HG03280 (cell line): ENCODE measurements at regions not wholly inside any gene's neighbourhood (a gene's known extent, or its start where the extent isn't known, plus 50 kb on each side); places are given as distances from the start of the nearest gene placed in this dataset.
"Not testable (repeated sequence)": the region's sequence is repeated elsewhere in the genome, so short reads cannot be mapped to it uniquely, and the experiment has no call there.

Experiments
- ATAC-seq: cut with Tn5 transposase; IDR thresholded peaks from one replicate; pipeline ENCODE4 v1.9.1; 2021; ENCODE audit warnings: mild to moderate bottlenecking, moderate library complexity; ENCODE audit not compliant: unreplicated experiment

DNA sequence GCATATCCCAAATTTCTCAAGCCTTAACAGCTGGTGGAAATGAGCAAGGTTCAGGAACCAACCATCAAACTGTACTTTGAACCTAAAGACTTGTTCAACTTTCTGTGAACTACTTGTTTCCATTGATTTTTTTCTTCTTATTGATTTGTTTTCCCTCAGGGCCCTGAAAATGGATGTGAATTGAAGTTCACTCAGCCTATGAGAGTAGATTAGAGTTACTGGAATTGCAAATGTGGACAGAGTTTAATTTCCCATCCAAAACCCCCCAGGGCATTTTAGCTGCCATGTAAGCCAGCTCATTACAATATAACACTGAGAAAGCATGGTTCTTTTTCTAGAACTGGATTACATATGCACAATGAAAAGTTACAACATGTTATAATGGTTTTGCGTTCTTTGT, 1105.7 kb downstream of the REEP3 start:
- no peak for ATAC-seq

DNA sequence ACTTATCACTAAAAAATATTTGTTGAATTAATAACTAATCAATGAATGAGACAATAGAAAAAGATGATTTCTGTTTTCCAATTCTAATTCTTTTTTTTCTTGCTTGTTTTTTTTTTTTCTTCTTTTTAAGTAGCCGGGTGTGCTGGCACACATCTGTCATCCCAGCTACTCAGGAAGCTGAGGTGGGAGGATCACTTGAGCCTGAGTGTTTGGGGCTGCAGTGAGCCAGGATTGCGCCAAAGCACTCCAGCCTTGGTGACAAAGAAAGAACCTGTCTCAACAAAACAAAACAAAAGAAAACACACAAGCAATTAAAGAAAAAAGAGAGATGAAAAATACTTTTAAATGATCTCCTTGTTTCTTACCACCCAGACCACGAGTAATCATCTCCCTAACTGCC, 1109.3 kb downstream of the REEP3 start:
- no peak for ATAC-seq

DNA sequence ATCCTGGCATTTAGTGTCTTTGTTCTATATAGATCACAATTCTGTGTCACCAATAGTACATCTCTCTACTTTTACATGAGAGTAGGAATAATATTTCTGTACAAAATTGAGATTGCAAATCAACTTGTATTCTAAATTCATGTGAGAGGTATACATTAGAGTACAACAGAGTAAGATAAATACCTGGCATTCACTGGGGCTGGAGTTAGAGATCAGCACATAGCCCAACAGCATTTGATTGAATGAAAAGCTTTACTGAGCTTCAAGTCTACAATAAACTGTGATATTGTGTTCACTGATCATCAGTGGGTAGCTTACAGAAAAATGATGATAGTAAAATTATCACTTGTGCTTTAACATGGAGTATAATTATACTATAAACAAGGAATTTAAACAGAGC, 1114.7 kb downstream of the REEP3 start:
- no peak for ATAC-seq

DNA sequence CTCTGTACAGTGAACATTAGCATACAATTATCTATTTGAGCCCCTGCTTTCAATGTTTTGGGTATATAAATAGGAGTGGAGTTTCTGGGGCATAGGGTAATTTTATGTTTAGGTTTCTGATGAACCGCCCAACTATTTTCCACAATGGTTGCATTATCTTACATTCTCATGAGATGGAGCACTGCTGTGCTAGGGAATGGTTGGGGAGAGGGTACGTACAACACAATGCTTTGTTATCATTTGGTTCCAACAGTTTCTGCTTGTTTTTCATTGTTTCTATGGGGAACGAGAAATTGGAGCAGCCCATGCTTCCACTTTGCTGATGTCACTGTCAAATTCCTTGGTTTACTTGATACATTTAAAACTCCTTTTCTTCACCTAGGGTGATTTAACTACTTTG, 1115.3 kb downstream of the REEP3 start:
- ATAC-seq, result no peak

DNA sequence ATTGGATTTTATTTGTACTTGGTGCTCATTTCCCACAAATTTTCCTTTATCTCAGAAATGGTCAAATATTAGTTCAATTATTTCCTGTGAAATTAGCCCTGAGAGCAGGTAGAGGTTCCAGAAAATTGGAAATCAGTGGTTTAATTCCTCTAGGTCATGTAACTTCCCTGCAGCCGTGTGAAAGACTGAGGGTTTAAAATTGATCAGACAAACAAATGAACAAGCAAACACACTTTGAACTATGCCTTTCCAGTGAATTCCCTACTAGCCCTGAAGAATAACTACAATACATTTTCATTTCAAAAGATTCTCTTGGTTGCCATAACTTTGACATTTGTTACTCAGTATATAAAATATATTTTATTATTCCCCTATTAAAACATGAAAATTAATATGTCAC, 1116.7 kb downstream of the REEP3 start:
- no peak for ATAC-seq

DNA sequence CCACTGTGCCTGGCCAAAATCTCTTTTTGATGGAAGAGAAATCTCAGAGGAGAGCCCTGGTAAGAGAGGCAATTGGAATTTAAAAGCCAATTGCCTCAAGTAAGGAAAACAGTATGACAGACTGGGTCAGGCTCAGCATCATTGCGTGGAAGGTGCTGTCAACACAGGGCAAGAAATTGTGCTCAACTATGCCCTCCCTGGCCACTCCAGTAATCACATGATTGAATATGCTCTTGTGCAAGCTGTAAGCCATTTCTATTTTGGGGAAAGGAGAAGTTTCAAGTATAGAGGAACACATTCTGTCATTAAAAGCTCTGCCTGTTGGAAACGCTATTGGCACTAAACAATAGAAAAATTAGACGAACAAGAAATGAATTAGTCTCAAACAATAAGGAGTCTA, 1127.7 kb downstream of the REEP3 start:
- no peak for ATAC-seq

DNA sequence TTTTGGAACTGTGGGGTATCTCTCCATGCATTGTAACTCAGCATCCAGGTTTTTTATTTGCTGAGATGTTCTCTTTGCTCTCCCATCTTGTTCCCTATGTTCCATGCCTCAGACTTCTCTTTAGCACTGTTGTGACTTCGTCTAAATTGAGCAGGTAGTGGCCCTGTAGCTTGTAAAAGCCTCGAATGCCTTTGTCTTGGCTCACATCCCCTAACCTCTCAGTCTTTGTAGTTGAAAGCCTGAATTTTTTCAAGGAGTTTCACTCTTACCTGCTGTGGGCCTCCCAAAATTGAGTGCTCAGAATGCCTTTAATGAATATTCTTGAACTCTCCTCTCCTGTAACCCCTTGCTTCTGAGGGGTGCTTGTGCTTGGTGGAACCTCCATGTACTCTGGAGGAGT, 1137.3 kb downstream of the REEP3 start:
- no peak for ATAC-seq

DNA sequence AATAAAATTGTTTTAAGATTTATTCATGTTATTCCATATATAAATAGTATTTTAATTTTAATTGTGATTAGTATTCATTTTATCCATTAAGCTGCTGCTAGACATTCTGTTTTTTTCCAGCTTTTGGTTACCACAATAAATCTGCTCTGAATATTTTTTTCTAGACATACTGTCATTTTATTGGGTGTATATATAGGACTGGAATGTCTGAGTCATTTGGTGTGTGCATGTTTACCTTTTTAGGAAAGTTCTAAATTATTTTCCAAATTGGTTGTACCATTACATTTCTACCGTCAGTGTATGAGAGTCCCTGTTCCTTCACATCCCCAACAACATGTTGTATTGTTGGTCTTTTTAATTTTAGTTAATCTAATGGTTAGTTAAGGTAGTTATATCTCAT, 1138.1 kb downstream of the REEP3 start:
- no peak for ATAC-seq

DNA sequence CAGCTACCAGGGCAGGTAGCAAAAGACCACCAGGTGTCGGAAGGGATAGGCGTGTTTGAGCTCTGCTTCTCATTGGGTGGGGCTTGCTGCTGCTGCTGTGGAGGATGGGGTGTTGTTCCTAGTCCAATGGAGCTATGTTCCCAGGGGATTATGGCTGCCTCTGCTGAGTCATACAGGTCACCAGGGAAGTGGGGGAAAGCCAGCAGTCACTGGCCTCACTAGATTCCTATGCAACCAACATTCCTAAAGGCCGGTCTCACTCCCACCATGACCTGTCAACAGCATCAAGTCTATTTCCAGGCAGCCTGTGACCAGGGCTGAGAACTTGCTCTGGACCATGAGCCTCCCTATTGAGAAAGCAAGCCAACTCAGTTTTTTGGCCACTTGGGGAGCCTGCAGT, 1160.8 kb downstream of the REEP3 start:
- ATAC-seq, result no peak

DNA sequence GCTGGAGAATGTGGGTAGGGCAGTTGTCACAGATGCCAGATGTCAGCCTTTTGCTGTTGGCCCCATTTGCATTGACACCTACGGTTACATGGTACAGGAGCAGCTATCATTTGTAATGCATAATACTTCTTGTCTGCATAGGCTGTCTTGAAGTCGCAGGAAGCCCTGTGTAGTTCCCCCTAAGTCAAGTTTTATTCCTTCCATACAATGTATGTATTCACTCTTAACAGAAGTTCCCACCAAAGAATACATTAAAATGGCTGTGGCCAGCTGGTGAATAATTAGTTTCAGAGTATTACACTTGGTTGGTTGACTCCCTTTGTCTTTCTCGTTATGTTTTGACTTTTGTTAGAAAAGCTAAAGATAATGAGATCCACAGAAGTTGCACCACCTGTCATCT, 1169.0 kb downstream of the REEP3 start:
- ATAC-seq, result no peak

DNA sequence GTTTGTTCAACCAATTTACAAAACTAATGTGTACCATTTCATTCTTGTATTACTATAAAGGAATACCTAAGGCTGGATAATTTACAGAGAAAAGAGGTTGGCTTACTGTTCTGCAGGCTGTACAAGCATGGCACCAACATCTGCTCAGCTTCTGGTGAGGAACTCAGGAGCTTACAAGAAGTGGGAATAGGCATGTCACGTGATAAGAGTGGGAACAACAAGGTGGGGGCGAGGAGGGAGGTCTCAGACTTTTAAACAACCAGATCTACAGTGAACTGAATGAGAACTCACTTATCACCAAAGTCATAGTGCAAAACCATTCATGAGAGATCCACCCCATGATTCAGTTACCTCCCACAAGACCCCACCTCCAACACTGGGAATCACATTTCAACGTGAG, 1178.0 kb downstream of the REEP3 start:
- no peak for ATAC-seq

DNA sequence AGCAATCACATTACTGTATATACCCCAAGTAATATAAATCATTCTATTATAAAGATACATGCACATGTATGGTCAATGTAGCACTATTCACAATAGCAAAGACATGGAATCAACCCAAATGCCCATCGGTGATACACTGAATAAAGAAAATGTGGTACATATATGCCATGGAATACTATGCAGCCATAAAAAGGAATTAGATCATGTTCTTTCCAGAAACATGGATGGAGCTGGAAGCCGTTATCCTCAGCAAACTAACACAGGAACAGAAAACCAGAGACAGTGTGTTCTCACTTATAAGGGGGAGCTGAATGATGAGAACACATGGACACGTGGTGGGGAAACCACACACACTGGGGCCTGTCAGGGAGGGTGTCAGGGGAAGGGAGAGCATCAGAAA, 1180.9 kb downstream of the REEP3 start:
- not testable (repeated sequence) for ATAC-seq

DNA sequence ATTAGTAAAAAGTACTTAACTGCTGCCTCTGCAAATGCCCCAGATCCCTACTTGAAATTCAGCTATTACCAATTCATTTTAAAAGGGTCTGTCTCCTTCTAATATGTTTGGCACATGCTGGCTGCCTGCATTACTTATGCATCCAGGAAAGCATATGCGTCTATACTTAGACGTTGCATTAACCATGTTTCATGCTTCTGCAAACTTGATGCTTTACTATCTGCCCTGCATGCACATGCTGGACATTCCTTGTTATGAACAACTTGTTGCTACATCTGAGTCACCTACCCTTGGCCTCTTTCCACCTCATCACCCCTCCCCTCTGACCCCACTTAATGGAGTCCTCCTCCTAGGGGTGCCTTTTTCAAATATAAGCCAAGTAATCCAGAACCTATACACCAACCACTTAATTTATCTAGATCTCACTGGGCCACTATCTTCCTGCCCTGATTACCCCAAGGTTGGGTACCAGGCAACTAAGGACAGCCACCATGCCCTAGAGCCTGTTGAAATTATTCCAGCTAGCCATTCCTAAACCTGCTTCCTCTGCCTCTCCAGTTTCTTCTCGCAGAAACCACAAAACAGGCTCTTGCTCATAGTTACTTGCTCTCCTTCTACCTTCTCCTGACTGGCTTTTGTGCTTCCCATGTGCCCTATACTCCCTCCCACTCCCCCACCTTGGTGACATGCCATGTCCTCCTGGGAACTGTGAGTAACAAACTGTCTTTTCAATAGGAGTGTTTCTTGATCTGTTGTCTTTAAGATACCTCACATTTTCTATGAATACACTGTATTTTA, 1187.9 kb downstream of the REEP3 start:
- no peak for ATAC-seq

DNA sequence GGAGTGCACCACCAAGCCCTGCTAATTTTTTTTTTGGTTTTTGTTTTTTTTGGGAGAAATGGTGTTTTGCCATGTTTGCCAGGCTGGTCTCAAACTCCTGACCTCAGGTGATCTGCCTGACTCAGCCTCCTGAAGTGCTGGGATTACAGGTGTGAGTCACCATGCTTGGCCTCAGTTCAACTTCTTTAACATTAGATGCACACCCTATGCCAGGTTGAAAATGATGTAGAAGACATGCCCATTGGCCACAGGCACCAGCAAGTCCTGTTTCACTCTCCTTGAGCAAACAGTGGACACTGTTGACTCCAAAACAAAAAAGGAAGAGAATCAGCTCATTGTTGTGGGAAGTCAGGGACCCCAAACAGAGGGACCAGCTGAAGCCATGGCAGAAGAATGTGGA, 1205.3 kb downstream of the REEP3 start:
- ATAC-seq, result no peak

DNA sequence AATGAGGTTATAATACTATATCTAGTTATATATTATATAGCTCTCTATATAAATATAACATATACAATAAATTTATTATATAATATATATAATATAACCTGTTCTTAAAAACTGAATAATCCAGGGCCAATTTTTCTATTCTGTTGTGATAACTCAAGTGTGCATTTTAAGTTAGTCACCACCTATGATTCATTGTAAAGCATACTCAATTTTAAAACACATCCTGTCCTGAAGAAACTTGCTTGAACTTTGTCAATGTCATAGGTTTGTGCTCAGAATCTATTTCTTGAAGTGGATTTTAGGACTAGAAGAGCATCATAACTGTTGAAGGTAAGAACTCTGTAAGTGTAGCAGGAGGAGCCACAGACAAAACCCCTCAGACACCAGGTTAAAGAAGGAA, 1209.8 kb downstream of the REEP3 start:
- ATAC-seq, result no peak

DNA sequence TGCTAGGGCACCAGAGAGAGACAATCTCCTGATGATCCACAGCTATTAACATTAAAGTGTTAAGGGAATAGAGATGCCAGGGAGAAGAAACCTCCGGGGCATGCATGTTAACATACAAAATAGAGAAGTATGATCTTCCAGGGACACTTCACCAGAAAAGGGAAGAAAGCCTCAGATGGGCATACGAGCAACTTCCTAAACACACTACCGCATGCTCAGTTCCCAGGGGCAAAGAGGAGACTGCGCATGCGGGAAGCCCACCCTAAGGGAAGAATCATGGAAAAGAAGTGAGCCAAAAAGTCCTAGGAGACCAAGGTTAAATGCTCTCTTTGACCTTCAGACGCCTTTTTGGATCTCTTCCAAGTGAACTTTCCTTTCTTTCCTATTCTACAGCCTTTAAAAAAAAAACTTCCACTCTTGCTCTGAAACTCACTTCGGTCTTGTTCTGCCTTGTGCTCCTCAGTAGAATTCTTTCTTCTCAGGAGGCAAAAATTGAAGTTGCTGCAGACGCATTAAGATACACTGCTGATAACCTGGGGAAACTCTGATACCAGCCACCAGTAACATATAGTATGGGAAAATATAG, 1211.3 kb downstream of the REEP3 start:
- no peak for ATAC-seq

DNA sequence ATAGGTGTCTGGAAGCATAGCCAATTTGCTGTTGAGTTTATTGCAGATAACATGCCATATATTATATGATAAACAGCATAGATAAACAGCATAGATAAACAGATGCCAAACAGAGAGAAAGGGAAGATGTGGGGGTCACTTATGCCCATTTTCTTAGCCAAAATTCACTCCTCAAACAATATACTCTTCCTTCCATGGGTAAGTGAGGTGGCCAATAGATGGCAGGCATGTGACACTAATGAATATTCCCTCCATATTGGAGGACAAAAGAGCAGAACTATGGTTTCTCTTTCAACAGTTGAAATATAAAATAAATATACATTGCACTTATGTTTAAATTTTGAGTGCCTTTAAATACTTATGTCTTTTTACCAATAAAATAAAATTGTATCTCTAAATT, 1212.8 kb downstream of the REEP3 start:
- no peak for ATAC-seq

DNA sequence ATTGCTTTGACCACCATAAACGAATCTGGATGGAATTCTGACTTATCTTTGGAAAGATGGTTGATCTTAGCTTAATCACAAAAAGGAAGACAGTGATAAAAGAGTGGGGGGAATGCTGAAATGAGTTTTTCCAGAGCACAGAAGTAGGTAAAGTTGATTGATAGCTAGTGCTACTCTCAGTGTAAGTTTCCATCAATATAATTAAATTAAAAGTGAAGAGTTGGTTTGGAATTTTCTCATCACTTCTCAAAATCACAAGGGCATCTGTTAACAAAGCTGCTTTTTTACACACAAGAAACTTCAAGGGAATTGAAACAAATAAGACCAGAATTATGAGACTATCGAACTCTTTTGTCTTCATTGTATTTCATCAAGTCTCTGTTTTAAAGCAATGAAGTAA, 1217.3 kb downstream of the REEP3 start:
- no peak for ATAC-seq

DNA sequence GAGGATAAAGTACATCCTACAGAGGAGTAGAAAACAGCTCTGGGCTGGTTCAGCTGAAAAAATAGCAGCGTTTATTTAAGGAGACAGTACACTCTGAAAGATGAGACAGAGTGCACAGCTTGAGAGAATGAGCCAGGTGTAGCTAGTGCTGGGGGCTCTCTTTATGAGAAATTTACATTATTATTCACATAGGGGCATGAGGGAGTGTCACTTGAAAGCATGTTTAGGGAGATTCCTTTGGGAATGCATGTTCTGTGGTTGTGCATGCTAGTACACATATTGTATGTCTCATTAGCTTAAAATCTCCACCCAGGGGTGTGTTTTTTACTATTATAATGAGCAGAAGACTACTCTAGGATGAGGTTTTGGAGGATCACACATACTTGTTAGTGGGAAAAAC, 1224.4 kb downstream of the REEP3 start:
- no peak for ATAC-seq

DNA sequence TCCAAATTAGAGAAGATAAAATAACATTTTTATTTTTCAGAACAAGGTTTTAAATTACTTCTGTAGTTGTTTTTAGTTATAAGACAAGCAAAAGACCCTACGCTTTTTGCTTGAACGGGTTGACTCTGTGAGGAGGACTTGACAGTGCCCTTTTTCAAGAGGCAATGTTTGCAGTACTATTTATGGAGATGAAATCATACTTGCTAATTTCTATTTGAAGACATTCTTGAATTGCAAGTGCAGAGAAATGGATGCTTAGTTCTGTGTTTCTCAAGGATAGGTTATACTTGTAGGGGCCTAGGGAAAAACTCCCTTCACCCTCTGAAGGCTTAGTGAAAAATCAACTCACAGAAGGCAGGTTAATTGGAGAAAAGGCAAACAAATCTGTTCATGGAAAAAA, 1229.5 kb downstream of the REEP3 start:
- no peak for ATAC-seq

DNA sequence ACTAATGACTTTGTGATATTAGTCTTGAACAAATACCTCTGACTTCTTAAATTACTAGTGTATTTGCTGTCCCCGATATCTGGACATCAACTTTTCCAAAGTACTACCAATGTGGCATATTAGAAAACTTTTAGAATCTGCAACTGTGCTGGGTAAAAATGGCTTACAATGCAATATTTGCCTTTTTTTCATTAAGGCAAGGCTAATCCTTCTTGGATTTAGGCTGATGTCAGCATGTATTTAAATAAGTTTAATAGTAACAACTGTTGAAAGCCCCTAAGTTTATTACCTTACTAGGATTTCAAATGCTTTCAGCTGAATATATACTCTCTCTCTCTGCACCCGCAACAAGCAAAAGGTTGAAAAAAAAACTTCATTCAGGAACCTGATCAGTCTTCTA, 1232.3 kb downstream of the REEP3 start:
- ATAC-seq, result no peak

DNA sequence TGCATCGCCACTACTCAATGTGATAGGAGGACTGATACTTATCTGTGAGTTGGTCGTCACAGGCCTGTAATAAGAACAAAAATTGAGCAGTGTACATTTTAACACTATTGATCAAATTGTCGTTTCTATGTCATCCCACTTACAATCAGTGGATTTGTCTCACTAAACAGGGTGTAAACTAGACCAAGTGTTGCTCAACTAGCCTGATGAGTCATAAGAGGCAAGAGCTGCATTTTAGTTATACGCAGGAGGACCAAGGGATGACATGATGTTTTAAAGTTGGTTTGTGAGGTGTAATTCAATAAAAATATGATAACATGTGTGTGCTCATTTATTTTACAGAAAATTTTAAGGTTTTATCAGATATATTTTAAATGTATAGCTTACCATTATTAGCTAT, 1239.2 kb downstream of the REEP3 start:
- ATAC-seq, result no peak

DNA sequence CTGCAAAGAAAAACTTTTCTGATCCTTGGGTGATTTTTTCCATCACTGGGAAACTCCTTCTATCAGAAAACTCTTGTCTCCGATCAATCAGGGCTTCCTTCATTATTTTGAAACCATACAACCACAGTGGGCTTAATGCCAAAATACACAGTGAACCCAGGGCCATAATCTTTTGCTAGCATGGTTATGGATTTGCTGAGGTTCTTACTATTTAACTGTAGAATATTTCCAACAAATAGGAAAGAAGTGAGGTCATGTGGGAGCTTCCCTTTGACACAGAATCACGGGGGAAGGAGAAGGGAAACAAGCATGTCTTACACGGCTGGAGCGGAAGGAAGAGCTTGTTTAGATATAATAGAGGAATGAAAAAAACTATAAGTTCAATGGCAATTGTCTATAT, 1241.7 kb downstream of the REEP3 start:
- no peak for ATAC-seq
